ENCODE measurements at regions not wholly inside any gene's neighbourhood (a gene's known extent, or its start where the extent isn't known, plus 50 kb on each side); places are given as distances from the start of the nearest gene placed in this dataset.

DNA sequence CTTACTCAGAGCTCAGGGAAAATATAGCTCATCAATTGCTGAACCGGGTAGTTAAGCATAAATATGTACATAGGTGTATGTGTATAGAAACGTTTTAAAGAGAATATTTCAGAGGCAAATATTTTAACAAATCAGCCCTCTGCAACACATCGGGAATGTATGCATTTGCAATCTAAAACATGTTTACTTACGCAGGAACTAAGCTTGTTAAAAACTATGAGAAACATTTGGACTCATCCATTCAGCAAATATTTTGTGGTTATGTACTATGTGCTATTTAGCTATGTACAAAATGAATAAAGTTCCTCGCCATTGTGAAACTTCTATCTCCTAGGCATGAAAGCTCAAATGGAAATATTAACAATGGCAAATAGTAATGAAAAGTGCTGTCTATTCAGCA lies 469.9 kb downstream of the ARHGEF28 start (continued):
- TF ChIP-seq KDM5A (IDR thresholded peaks at IDR 0.05; ENCODE audit: low read length) (no peak), CBX8 (IDR thresholded peaks at IDR 0.05; ENCODE audit: borderline replicate concordance, low read depth, low read length) (no peak)
